Suppressor macrophage treated with lipopolysaccharide for 1 hour (primary cell): ENCODE measurements at regions not wholly inside any gene's neighbourhood (a gene's known extent, or its start where the extent isn't known, plus 50 kb on each side); places are given as distances from the start of the nearest gene placed in this dataset.

Experiments
- DNase-seq, 3 donors: peaks; one replicate each; pipeline ENCODE4 v3.0.0-alpha.2; 2020 to 2022

DNA sequence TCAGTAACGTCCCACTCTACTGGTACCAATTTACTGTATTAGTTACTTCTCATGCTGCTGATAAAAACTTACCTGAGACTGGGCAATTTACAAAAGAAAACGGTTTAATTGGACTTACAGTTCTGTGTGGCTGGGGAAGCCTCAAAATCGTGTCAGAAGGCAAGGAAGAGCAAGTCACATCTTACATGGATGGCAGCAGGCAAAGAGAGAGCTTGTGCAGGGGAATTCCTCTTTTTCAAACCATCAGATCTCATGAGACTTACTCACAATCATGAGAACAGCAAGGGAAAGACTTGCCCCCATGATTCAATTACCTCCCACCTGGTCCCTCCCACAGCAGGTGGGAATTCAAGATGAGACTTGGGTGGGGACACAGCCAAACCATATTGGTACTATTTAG is 908.2 kb upstream of the NR2F2 start:
- DNase-seq: no peak

- no peak for DNase-seq
Observed at GRCh38 chr15:95425859-95426258, 904.6 kb upstream of the NR2F2 start.

DNA sequence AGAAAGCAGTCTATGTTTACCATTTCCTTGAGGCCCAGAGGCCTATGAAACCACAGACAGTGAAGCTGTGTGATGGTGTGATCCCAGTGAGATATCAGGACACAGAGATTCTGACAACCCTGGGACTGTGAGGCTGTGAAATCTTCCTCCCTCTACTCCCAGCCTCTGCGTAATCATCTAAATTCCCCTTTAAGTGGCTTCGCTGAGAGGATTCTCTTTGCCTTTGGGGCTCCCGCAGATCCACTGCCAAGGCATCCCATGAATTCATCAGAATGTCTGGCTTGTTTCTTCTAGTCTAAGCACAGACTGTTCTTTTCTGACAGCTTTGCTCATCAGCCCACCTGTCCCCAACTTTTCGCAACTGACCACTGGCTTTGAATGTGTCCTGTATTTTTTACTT is 901.2 kb upstream of the NR2F2 start:
- no peak for DNase-seq

DNA sequence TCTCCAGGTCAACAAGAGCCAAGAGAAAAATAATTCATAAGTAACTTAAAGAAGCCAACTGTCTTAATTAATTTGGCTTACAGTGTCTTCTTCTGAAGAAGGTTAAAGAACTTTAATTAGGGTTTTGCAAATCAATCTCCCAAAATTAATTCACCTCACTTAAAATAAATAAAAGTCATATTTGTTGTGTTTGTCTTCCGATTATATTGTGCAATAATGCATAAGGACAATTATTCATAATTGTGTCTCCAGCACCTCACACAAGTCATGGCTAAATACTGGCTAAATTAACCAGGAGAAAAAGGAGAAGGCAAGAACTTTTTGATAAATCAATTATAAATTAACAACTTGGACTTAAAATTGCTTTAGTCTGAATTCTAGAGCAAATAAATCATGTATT is 899.0 kb upstream of the NR2F2 start:
- no peak for DNase-seq

DNA sequence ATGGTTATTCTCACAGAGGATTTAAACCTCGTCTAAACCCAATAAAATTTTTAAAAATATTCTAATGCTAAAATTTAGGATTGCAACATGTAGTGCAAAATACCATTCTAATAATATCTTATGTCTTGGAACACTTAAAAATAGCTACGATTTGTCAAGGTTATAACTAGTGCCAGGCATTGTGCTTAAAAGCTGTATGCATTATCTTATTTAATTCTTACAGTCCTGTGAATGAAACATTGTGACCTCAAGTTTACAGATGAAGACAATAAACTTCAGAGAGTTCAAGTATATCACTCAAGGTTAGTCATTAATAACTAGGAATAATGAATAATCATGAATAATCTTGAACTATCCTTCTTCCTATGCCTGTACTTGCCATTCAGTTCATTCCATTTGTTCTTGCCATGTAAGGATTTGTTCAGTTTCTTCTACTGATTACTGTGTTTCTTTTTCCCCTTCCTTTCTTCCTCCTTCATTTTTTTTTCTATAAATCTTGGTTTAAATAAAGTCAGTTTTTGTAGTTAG is 897.6 kb upstream of the NR2F2 start:
- no peak for DNase-seq

DNA sequence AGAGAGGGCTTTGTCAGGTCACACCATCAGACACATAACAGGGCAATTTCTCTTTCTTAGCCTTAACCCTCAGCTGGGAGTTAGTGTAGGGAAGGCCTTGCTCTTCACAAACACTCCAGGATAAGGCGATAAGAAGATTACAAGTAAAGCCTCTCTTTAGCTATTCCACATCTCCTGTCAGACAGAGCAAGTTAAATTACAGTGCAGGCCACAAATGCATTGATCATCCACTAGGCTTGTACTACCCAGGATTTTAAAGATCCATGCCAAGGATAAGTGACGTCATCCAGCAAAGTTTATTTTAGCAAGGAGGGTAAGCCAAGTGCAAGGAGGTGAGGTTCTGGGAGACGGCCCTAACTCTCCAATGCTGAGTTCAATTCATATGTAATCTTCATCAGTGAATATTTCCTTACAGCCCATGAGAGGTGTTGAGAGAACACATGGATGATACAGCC is 890.6 kb upstream of the NR2F2 start:
- DNase-seq: no peak

GRCh38 chr15:95440712-95441111 is 889.8 kb upstream of the NR2F2 start:
- DNase-seq: no peak

GRCh38 chr15:95442107-95442719 is 888.3 kb upstream of the NR2F2 start:
- DNase-seq: no peak

GRCh38 chr15:95444860-95445259 is 885.6 kb upstream of the NR2F2 start:
- DNase-seq: no peak

DNA sequence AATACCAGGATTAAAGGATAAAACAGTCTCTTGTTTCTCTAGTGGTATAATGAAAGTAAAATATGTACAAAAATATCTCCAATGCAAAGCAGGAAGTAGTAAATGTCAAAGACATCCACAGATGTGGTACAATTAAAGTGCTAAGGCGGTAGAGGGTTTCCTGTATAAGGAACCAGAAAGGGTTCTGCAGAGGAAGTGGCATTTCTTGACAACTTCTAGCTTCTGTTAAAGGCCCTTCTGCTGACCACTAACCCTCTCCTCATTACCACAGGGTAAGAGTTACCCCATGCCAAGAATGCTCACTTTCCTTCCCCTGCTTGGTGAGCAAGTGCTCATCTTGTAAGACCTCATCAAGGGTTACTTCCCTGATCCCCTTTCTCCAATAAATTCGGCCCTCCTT is 883.6 kb upstream of the NR2F2 start:
- DNase-seq: no peak

DNA sequence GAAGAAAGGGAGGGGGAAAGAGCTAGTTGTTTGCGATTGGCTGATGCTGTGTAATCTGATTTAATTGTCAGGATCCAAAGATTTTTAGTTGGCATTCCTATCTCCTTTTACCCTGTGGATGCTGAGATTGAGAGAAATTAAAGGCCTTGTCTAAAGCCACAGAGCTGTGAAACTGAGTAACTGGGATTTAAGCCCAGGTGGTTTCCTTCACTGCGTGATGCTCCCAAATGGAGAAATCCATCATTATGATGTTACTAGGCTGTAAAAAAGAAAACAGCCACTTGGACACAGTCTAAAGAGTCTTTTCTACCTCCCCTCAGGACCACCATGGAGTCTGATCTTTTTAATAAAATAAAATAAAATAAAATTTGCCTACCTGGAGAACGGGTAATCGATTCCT is 883.0 kb upstream of the NR2F2 start:
- no peak for DNase-seq

- no peak for DNase-seq
Observed at GRCh38 chr15:95448531-95449229, 881.8 kb upstream of the NR2F2 start.

GRCh38 chr15:95449230-95449628 is 881.3 kb upstream of the NR2F2 start:
- no peak for DNase-seq

DNA sequence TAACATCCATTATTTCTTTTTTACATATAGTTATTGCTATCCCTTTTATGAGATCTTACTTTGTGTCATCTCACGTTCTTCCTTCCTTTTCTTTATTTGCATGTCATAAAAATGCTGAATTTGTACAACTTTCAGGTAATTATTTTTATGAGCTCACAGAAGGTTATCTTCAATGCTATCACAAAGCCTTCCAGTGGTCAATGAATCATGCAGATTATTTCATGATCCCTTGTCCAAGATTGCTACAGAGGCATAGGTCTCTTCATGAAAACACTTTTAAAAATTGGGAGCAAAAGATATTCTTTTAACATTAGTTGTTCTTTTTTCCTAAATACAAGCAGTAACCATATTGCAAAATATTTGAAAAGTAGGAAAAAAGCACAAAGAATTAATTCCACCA is 880.1 kb upstream of the NR2F2 start:
- DNase-seq: no peak

DNA sequence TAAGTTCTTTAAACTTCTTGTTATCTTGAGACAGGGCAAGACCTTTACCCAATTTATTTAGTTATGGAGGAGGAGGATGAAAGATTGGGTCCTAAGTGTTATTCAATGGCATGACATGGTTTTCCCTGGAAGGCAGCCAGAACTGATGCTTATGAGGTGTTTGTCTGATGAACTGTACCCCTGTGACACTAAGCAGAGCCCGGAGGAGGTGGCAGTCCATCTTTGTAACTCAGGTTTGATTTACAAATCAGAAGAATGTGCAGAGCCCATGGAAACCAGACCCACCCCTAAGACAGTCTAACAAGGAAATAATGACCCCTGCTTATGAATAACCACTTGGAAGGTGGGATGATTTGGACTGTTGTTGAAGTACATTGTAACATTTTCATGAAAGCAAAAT is 878.6 kb upstream of the NR2F2 start:
- no peak for DNase-seq

DNA sequence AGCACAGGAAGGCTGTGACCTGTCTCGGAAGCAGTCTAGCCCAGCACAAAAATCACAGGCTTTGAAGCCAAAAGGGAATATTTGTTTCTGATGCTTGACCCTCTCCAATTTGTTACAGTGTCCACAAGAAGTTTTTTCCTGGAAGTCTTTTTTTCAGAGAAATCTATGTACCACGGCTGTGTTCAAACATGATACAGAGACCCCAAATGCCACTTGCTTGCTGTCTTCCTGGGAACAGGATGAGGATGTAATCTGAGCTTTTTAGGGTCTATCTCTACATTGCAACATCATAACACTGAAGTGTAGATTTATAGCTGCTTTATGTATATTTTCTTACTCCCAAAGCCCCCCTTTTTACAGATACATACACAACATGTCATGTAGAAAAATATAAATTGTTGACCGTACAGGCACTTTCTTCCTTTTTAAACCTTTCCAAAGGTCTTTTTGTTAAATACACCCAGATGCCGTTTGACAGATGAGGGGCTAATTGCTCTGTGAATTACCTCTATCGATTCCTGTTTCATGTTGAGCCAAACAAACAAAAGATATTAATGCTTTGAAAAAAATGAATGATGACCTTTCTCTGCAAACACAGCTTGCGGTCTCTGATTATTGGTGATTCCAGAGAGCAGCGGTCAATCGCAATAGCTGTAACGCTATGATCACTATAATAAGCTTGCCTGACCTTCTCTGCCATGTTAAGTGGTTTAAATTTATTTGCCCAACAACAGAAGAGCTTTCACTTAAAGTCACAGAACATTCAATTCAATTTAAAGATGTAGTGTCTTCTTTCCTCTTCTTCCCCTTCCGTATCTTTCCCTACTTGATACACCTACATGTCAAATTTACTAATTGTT is 875.9 kb upstream of the NR2F2 start:
- no peak for DNase-seq

GRCh38 chr15:95457520-95457919 is 873.0 kb upstream of the NR2F2 start:
- no peak for DNase-seq

- no peak for DNase-seq
Observed at GRCh38 chr15:95458721-95459120, 871.8 kb upstream of the NR2F2 start.

- DNase-seq: no peak
Observed at GRCh38 chr15:95459273-95459672, 871.2 kb upstream of the NR2F2 start.

DNA sequence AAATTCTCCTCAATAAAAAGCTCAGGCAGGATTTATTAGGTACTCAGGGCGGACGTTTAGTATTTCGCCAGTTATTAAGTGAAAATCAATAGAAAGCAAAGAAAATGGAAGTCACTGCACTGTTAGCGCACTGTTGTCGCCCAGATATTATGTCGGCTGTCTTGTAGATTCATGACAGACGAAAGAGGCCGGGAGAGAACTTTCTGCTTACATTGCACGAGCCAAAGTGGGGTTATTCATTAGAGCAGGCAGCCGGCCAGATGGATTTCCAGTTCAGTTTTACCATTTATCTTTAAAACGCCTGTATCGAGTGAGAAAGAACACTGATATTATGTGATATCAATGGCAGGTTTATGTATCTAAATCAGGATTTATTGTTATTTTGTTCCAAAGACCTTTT is 866.0 kb upstream of the NR2F2 start:
- no peak for DNase-seq

DNA sequence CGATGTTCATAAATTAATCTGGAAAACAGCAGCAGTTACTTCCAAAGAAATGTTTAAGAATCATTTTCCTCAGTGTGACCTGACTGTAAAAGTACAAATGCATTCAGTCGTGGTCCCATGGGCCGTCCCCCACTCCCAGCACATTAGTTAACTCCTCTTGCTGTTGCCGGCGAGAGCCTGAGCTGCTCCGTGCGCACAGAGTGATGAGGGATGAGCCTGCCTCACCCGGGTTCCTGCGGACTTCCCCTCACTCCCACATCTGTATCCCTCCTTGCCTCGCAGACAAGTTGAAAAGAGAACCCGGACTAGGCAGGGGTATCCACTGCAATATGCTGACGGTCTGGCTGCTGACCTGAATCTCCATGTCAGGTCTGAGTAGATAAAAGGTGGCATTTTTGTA is 861.7 kb upstream of the NR2F2 start:
- no peak for DNase-seq

GRCh38 chr15:95469496-95470000 is 861.0 kb upstream of the NR2F2 start:
- DNase-seq: no peak

DNA sequence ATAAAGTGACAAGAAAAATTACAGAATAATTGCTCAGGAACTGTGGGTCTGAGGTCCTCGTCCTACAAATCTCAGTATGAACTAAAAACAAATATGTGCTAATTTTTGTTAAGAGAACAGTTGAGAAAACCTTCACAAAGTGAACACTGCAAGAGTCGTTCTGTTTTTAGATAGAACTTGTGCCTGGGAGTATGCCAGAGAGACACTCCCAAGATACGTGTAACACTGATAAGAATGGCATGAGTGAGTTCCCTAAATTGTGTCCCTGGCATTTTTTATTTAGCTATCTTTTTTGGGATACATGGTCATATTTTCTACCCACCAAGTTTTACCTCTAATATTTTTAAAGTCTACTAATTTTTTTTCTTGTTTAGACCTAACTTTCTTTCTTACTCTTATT is 860.0 kb upstream of the NR2F2 start:
- no peak for DNase-seq
